RWPE2 (cell line): ENCODE measurements at regions not wholly inside any gene's neighbourhood (a gene's known extent, or its start where the extent isn't known, plus 50 kb on each side); places are given as distances from the start of the nearest gene placed in this dataset.

Source experiments
- ATAC-seq: fragments of 200-7000 bp; cut with Tn5 transposase; 3 replicates; pipeline ENCODE4 v1.9.1; 2021; ENCODE audit warnings: low read depth
- DNase-seq: peaks from one replicate; pipeline ENCODE4 v3.0.0-alpha.2; 2020; ENCODE audit warnings: low spot score
- H3K27ac ChIP-seq: fragments of 450-650 bp; 2 replicates; pipeline ENCODE4 v1.5.1; 2017; ENCODE audit warnings: mild to moderate bottlenecking; ENCODE audit not compliant: poor library complexity, severe bottlenecking
- H3K27me3 ChIP-seq: fragments of 250-450 bp; sonication (Bioruptor Pico); 2 replicates; pipeline ENCODE4 v1.5.1; 2021; ENCODE audit warnings: mild to moderate bottlenecking, moderate library complexity; ENCODE audit not compliant: insufficient read depth, poor library complexity, severe bottlenecking
- H3K36me3 ChIP-seq: fragments of 250-450 bp; sonication (Bioruptor Pico); 2 replicates; pipeline ENCODE4 v1.5.1; 2020; ENCODE audit warnings: low read depth, mild to moderate bottlenecking, moderate library complexity
- H3K4me1 ChIP-seq: fragments of 250-450 bp; sonication (Bioruptor Pico); 2 replicates; pipeline ENCODE4 v1.5.1; 2021; ENCODE audit warnings: mild to moderate bottlenecking, moderate library complexity; ENCODE audit not compliant: insufficient read depth, poor library complexity, severe bottlenecking
- H3K4me3 ChIP-seq: fragments of 250-450 bp; sonication (Bioruptor Pico); 2 replicates; pipeline ENCODE4 v1.5.1; 2021; ENCODE audit warnings: mild to moderate bottlenecking, moderate library complexity; ENCODE audit not compliant: severe bottlenecking
- H3K9me3 ChIP-seq: fragments of 250-450 bp; sonication (Bioruptor Pico); 2 replicates; pipeline ENCODE4 v1.5.1; 2021; ENCODE audit warnings: mild to moderate bottlenecking, moderate library complexity; ENCODE audit not compliant: severe bottlenecking
- CTCF ChIP-seq: fragments of 450-650 bp; IDR thresholded peaks from one replicate; pipeline ENCODE4 v1.5.1; 2017; ENCODE audit warnings: mild to moderate bottlenecking, moderate library complexity; ENCODE audit not compliant: poor library complexity, severe bottlenecking

DNA sequence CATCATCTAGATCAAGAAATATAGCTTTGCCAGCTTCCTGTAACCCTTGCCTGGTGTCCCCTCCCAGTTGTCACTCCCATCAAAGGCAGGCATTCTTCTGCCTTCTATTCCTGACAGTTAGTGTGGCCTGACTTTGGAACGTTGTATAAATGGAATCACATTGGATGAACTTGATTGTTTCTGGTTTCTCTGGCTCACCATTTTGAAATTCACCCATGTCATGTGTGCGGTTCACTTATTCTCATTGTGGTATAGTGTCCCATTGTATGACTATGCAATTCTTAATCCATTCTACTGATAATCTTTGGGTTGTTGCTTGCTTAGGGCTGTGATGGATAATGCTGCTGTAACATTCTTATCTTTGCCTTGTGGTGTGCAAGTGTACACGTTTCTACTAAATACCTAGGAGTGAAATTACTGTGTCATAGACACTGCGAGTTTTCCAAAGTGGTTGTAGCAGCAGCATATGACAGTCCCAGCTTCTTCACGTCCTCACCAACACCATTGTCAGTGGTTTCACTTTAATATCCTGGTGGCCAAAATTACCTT is 73.2 kb downstream of the VEGFA start:
- Histone ChIP-seq H3K4me3 (no peak overlapping the region), H3K4me1 (no peaks in the 10 kb centered on the region), H3K27me3 (no peaks in the 10 kb centered on the region), H3K36me3 (no peaks in the 10 kb centered on the region), H3K27ac (no peak overlapping the region), H3K9me3 (no peaks in the 10 kb centered on the region)
- no peak for ATAC-seq
- no peak for TF ChIP-seq CTCF
- DNase-seq: no peak

- no peak for TF ChIP-seq CTCF
Observed at GRCh38 chr6:43842231-43842794, 72.3 kb downstream of the VEGFA start.

GRCh38 chr6:43840490-43841218 is 70.6 kb downstream of the VEGFA start:
- Histone ChIP-seq H3K4me1 (no peaks in the 10 kb centered on the region), H3K4me3 (no peak overlapping the region), H3K27me3 (no peaks in the 10 kb centered on the region), H3K27ac (no peak overlapping the region), H3K36me3 (no peaks in the 10 kb centered on the region), H3K9me3 (no peaks in the 10 kb centered on the region)
- no peak for DNase-seq
- no peak for TF ChIP-seq CTCF
- ATAC-seq: no peak

More at GRCh38 chr6:43842231-43842794, 72.3 kb downstream of the VEGFA start:
- DNase-seq (no peak), ATAC-seq (no peak)
- no peak overlapping the region for H3K27ac ChIP-seq
- no peaks in the 10 kb centered on the region for H3K36me3 ChIP-seq
- no peaks in the 10 kb centered on the region for H3K9me3 ChIP-seq
- no peaks in the 10 kb centered on the region for H3K27me3 ChIP-seq
- H3K4me1 ChIP-seq: no peaks in the 10 kb centered on the region
- no peak overlapping the region for H3K4me3 ChIP-seq

GRCh38 chr6:43838276-43839036 is 68.4 kb downstream of the VEGFA start:
- Histone ChIP-seq H3K27me3 (no peaks in the 10 kb centered on the region), H3K27ac (no peak overlapping the region), H3K4me1 (no peaks in the 10 kb centered on the region), H3K36me3 (no peaks in the 10 kb centered on the region), H3K9me3 (no peaks in the 10 kb centered on the region), H3K4me3 (no peak overlapping the region)
- DNase-seq: no peak
- ATAC-seq: peak; percentile 70; the same call in 2 of the 3 replicates
- TF ChIP-seq CTCF: peak; percentile 46
